C1 segment of cervical spinal cord (tissue), 14 donors: ENCODE measurements at regions not wholly inside any gene's neighbourhood (a gene's known extent, or its start where the extent isn't known, plus 50 kb on each side); places are given as distances from the start of the nearest gene placed in this dataset.

Source experiments
- DNase-seq, 14 donors: peaks; one replicate each; lab custom pipeline; 2025; lab: John Stamatoyannopoulos, UW

DNA sequence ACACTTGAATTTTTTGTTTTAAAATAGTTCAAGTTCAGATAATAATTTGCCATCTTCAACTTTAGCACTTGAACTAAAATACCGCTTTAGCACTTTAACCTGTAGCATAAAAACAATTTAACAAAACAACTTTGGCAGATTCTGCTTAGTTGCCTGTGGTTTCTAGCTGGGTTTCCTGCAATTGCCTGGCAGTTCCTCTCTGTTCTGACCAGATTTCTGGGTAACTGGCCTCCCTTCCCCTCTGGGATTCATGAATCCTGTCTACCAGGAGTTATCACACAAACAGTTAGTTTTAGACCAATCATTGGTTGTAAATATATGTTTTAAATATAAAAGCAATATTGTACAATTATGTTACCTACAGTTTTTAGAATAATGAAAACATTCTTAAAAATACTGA is 89.8 kb upstream of the HDAC9 start:
- no peak for DNase-seq

DNA sequence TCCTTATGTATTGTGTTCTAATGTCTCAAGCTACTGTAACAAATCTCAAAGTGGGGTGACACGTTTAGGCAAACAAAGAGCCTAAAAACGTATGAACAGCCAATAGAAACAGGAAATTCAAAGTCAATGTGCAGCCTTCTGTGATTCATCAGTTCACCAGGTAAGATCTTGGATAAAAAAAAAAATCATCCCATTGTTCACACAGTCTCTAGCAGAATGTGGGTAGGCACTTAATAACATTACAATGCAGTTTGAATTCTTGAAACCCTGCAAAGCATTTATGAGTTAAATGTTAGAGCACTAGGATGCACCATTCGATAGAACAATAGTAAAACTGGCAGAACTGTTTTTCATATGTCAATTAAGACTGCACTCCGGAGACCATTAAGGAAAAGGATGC is 88.2 kb upstream of the HDAC9 start:
- DNase-seq, result no peak

DNA sequence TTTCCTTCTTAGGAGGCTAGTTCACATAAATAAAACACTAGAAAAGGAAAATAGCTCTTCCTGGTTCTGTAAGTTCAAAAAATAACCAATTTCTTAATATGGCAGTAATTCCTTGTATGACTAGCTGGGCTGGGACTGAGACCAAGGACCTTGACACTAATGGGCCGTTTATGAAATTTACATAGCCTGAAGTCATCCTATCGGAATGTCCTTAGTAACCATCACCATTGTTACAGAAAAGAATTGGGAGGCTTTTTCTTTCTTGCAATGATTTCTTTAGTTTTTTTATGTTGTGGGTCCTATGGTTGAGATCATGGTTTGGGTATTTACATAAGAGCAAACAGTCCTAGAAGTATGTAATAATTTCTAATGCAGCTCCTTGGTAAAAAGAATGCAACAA is 87.1 kb upstream of the HDAC9 start:
- no peak for DNase-seq

DNA sequence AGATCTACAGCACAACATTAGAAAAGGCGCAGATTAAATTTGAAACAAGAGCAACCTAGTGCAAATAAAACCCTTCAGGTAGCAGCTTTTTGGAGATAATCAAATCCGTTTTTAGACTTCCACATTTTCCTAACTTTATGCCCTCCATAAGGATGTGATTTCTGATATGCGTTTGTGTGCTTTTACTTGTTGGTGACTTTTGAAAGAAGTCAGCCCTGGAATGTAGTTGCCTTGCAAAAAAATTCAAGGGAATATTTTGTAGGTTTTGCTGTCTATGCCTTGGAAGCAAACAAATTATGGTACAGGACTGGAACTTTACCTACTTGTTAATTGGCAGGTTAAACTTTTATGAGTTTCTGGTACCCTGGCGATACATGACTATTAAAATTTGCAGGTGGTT is 86.7 kb upstream of the HDAC9 start:
- DNase-seq, result no peak

DNA sequence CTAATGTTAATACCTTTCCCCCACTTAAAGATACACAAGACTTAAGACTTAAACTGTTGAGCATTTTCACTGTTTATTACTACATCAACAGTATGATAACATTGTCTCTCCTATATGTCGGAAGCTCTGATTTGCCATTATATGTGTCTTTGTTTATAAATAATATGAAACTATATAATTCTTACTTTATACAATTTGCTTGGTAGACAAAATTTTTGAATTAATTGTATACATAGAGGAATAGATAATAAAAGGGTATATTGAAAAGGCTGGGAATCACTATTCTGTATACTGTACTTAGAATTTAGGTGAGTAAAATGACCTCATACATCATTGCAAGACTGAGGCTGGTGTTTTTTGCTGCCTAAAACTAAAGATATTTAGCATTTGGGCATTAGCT is 82.1 kb upstream of the HDAC9 start:
- DNase-seq, result no peak

DNA sequence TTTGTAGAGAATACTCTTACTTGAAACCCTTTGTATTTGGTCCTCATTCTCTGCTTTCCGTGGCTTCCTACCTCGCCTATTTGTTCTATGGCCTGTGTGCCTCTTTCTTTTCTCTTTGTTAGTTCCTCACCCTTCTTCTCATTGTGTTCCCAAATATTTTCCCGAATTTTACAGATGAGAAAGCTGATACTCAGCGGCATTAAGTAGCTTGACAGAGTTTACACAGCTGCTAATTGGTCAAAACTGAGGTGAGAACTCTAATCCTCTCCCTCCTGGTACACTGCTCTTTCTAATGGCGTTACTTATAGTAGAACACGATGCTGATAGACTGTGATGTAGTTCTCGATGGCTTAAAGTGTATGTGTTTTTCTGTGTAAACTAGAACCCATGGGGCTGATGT is 80.7 kb upstream of the HDAC9 start:
- no peak for DNase-seq

DNA sequence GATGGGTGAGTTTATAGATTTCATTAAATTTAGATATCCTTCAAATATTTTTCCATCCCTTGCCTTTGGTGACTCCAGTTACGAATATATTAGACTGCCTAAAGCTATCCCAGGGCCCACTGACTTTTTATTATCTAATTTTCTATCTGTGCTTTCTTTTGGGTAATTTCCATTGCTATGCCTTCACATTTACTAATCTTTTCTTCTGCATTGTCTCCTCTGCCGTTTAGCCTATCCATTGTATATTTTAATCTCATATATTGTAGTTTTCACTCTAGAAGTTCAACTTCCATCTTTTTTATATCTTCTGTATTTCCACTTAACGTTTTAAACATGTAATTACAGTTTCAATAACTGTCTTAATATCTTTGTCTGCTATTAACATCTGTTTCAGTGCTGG is 78.6 kb upstream of the HDAC9 start:
- no peak for DNase-seq

DNA sequence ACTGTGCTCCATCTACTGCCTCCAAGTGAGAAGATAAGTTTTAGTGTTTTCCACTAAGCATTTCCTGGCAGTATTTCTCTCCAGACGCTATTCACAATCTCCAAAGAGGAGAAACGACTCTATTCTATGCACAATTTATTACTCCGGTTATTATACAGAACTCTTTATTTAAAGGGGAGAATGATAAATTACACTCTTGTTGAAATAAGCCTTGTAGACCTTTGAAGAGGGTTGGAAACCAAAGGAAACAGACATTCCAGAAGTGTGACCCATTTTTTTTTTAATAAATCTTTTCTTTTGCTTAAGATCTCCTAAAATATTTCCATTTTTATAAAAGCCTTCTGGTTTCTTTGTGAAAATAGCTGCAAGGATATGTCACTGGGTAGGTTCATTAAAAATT is 76.1 kb upstream of the HDAC9 start:
- DNase-seq, result no peak

DNA sequence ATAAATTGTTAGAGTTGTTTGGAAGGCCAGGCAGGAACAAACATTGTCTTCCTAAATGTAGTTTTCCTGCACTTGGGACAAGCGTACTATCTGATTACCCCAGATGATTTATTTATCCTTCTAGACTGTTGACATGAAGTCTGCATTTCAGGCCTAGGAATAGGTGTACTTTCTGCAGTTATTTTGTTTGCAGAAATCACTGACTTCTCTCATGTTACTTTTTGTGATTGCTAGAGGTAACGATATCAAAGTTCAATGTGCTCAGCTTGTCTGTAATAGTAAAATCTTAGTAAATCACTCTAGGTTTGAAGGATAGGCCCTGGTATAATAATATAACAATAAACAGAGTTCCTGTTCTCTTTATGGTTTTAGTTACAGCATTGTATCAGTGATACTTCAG is 75.4 kb upstream of the HDAC9 start:
- no peak for DNase-seq

DNA sequence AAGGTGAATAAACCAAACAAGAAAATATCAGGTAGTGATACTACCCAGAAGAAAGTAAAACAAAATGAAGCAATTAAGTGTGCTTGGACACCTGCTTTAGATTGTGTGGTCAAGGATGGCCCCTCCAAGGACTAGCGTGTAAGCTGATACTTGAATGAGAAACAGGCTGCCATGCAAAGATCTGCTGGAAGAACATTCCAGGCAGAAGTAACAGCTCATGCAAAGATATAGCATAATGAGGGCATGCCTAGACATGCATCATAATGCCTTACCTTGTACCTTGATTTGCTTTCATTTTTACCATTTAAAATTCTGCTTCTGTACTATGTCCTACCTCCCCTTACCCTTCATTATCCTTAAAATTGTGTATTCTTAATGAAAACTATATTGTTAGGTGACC is 74.8 kb upstream of the HDAC9 start:
- DNase-seq, result no peak

DNA sequence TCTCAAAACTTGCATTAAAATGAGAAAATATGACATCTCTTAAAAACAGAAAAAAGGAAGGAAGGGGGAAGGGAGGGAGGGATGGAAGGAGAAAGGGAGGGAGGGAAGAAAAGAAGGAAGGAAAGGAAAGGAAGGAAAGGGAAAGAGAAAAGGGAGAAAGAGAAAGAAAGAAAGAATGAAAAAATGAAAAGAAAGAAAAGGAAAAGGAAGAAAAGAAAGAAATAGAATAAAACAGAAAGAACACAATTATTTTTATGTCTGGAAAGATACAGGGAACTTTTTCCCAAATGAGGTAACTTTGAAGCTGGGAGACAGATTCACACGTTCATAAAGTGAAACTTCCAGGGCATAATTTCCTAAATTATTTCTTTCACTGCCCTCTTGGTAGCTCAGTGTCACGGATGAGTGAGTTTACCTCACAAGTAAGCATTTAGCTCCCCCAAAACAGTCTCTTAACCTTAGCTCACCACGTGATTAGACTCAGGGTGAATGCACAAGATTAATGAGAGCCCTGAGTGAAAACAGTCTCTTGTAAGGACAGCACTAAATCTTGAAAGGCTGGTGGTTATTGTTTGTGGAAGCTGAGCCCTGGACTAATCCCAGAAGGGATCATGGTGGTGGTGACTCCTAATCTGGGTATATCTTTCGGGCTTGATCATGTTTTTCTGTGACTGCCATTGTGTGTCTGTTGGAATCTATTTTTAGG is 74.1 kb upstream of the HDAC9 start:
- DNase-seq, result no peak

DNA sequence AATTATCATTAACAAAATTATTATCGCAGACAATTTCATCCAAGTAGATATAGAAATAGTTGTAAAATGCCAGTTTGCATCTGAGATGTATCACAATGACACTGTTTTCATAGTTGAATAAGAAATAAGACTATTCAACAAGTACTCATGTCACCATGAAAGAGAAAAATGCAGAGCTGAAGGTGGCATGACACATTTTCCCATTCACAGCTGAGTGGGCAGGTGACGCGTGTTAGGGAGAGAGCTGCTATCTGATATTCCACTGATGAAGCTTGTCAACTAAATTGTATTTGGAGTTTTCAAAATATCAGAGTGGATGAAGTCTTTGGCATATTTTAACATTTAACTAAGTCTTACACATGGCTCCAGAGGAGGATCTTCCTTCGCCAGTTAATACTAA is 70.3 kb upstream of the HDAC9 start:
- no peak for DNase-seq

DNA sequence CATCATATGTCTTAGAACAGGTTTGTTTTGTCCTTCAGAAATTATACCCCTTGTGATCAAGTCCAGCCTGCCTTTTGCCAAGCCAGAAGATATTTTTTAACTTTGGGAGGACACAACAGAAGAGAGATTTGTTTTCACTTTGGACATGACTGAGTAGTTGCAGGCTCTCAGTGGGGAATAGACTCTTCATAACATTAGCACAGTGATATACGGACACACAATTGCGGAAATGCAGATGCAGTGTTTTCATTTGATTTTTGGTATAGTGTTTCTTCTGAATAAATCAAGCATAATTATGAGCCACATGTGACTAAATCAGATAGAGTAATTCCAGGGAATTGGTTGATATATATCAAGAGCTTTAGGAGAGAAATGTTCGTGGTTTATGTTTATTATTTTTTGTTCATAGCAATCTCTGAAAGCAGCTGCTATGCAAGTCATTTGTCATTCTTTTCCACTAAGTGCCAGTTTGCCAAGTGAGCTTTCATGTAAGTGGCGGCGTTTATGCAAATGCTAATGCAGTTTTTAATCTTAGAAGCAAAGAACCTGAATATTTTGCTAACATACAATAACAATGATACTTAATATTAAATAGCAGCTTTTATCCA is 69.6 kb upstream of the HDAC9 start:
- DNase-seq, result no peak

DNA sequence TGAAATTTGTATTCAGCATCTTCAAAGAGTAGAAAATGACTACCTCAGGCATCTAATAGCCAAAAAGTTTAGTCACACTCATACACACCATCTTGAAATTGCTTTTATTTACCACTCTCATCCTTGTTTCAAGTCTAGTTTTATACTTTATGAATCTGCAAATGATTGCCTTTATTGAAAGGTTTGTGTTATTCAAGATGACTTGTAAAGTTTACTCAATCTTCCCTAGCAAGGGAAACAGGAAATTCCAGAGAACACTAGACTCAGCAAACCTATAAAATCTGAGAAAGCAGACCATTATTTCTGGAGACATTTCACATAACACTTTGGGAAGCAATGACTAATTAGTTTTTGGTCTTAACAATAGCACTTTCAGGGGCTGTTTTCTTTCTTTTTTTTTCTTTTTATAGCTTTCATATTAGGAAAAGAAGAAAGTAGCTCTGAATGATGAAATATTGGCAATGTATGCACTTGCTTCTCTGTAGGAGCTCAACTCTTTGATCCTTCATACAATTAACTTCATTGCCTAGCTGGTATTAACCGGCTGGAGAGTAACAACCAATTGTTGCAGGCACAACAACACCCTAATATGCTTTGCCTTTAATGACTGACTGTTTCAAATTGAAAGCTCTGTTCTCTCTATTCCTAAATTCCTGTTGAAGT is 68.9 kb upstream of the HDAC9 start:
- DNase-seq, result no peak

DNA sequence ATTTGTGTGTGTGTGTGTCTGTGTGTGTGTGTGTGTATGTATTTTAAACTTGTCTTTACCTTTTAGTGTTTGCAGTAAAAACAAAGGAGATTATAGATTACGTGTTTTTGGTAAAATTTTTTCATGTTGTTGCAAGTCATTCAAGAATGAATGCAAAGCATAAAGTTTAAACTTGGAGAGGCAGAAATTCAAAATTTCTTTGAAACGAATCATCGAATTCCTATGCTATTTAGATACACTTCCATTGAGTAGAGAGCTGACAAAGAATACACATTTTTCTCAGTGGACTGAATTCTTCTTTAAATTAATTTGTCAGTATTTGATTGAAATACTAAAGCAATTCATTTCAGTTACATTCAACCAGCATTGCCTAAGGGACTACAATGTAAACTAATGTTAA is 66.0 kb upstream of the HDAC9 start:
- DNase-seq, result no peak

DNA sequence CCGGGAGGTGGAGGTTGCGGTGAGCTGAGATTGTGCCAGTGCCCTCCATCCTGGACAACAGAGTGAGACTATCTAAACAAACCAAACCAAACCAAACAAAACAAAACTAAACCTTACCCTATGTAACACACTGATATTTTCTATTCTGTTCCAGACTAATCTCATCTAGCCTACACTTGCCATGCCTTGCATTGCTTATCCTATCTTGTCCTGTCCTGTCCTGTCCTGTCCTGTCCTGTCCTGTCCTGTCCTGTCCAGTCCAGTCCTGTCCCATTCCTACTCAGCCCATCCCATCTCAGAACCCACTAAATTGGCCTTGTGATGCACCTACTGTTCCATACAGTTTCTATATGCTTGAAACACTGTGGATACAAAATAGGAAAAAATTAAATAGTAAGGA is 64.7 kb upstream of the HDAC9 start:
- no peak for DNase-seq

DNA sequence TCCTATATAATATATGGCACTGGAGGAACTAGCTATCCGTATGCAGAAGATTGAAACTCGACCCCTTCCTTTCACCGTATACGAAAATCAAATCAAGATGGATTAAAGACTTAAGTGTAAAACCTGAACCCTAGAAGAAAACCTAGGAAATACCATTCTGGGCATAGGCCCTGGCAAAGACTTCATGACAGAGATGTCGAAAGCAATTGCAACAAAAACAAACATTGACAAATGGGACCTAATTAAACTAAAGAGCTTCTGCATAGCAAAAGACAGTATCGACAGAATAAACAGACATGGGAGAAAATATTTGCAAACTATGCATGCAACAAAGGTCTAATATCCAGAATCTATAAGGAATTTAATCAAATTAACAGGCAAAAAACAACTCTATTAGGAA is 61.4 kb upstream of the HDAC9 start:
- DNase-seq, result no peak

DNA sequence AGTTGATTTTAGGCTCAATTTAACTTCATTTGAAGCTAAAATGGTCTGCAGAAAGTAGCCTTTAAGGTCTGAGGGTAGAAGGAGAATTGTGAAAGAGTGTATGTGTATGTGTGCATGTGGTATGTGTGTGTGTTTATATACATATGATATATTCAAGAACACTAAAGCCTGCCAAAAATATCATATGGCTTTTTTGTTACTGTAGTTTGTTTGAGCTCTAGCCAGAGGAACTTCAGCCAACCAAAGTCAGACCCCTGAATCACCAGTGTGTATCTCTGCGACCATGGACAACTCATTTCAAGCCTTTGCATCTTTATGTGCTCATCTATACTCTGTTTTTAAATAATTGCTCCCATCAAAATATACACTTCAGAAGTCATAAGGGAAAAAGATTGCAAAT is 58.4 kb upstream of the HDAC9 start:
- no peak for DNase-seq

DNA sequence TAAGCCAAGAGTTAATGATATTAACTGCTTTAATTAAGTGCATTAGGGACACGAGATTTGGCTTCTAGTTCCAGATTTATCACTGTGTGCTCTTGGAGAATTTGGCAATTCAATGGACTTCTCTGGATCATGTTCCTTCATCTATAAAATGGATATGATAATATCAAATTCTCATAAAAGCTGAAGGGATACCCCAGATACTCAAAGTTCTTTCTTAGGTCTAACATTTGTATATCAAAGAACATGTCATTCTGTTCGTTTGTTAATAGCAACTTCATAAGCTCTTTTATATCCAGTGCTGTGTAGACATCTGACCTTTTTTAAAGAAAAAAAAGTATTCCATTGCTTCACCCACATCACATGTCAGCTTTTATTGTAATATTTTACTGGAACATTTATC is 54.6 kb upstream of the HDAC9 start:
- no peak for DNase-seq

DNA sequence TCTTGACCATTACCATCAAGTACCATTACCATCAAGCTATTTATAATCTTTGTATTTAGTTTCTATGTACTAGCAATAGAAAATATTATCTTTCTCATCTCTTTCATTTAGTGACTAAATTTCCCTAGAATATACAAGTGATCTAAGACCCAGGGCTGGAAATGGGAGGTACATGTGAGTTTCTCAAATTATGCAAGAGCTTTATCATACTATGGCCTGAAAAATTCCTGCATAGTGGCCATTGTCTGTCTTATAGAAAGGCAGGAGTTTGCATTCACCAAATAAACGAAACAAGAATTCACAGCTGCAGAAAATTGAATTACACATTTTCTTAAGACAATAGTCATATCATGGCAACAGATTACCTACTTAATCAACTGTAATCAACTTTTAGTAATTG is 50.7 kb upstream of the HDAC9 start:
- DNase-seq, result no peak

DNA sequence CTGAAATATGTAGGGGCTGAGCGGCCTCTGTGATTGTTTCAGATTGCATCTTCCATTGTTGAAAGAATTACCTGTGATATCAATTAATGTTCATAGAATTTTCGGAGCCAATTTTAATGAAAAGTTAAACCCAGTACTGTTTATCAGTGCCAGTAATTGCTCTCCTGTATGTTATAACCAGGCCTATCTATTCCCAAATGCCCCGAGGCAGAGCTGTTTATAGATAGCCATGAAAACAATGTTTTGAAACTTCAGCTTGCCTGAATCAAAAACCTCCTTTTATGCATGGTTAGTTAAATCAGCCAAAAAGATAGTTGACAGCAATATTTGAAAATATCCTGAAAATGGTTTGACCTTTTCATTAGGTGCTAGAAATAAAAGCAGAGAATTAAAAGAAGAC is 50.1 kb upstream of the HDAC9 start:
- DNase-seq, result no peak
